GM19463 (cell line): ENCODE measurements at regions not wholly inside any gene's neighbourhood (a gene's known extent, or its start where the extent isn't known, plus 50 kb on each side); places are given as distances from the start of the nearest gene placed in this dataset.
A peak's percentile ranks its signal among the peaks of the same experiment; 100 is the strongest.

Experiments used
- ATAC-seq: cut with Tn5 transposase; IDR thresholded peaks from one replicate; pipeline ENCODE4 v1.9.1; 2021; ENCODE audit warnings: mild to moderate bottlenecking, moderate library complexity; ENCODE audit not compliant: unreplicated experiment

DNA sequence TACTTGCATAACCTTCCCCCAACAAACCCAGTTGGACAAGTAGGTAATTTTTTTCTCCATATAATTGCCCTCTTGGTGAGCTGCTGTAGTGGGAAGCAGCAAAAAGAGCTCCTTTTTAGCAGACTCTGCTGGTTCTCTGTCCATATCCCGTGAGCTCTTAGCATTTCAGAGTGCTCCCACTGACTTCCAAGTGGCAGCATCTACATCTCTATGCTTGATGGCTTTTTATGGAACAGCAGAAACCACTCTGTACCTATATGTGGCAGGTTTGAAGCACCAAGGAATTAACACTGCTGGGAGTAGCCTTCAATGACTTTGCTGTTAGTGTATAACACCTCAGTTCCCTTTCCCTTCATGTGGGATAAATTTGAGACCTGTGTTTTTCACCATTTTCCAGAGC is 168.4 kb upstream of the NHS start:
- no peak for ATAC-seq

DNA sequence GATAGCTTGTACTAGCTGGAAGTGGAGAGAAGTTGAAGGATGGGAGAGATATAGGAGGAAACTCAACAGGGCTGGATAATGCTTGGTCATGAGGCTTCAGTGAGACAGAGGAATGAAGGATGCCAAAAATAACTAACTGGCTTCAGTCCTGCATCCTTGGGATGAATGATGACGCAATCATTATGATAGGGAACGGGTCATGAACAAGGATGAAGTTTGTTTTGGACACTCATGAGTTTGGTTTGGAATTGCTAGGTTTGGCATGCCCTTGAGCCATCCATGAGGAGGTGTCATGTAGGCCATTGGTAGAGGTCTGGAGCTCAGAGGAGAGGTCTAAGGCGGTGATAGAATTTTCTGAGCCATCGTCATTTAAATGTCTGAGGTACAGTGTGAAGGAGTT is 160.0 kb upstream of the NHS start:
- ATAC-seq: no peak

DNA sequence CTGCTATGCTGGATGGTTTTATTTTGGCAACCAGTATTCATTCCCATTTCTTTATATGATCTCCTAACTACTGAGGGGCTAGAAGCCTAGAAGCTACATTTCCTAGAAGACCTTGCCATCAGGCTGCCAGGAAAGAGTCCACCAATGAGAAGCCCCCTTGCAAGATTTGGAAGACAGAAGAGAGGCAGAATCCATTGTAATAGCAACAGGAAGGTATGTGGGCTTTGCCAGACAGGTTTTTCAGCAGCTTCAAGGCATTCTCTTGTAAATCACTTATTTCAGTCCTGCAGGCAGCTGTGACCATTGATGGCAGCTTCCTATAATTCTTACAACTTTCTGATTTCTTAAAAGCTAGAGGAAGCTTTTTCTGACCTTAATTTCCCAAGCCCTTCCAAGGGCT is 148.3 kb upstream of the NHS start:
- ATAC-seq: no peak

DNA sequence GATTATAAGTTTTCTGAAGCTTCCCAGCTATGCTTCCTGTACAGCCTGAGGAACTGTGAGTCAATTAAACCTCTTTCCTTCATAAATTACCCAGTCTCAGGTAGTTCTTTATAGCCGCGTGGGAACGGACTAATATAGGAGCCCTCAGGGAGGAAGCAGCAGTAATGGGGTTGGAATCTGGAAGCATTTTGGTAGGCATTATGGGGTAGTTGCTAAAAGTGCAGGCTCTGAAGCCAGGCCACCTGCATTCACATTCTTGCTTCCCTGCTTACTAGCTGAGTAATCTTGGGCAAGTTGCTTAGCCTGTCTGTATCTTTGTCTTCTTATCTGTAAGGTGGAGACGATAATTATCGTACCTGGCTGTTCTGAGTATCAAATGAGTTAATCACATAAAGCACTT is 137.9 kb upstream of the NHS start:
- no peak for ATAC-seq

DNA sequence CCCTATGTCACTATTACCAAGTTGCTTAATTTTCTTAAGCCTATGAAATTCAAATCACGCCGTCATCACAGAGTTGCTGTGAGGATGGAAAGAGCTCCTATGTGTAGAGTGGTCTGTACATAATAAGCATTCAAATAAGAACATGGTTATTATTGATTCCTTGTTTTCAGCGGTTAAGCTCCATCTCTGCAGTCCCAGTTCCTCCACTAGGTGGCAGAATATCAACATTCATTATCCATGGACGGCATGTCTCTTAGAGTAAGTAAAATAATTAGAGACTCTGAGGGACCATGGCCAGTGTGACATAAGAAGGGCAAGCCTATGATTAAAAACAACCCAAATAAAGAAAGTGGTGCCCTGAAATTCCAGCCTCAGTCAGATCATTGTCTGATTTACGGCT is 132.5 kb upstream of the NHS start:
- peak; percentile 62 for ATAC-seq

DNA sequence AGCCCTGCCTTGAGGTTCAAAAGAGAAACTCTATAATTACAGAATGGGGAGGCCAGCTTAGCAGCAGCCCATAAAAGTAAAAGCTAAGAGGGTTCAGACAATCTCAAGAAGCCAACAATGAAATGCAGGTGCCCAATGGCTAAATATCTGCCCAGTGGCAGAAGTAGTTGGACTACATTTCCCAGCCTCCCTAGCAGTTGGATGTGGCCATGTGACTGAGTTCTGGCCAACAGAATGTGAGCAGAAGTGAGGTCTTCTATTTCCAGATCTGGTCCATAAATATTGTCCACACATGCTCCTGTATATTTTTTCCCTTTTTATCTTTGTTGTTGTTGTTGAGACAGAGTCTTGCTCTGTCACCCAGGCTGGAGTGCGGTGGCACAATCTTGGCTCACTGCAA is 127.9 kb upstream of the NHS start:
- ATAC-seq: no peak

DNA sequence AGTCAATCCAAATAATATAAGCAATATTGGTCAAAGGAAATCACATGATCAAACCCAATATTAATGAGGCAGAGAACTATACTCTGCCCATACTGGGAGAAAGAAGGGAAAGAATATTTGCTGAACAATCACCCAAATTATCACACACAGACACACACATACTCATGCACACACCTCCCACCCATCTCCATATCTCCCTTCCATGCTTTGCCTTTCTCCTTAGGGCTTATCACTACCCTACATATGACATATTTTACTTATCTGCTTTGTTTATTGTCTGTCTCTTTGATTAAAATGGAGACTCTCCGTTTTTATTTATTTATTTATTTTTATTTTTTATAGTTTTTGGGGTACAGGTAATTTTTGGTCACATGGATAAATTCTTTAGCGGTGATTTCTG is 112.9 kb upstream of the NHS start:
- ATAC-seq: no peak

DNA sequence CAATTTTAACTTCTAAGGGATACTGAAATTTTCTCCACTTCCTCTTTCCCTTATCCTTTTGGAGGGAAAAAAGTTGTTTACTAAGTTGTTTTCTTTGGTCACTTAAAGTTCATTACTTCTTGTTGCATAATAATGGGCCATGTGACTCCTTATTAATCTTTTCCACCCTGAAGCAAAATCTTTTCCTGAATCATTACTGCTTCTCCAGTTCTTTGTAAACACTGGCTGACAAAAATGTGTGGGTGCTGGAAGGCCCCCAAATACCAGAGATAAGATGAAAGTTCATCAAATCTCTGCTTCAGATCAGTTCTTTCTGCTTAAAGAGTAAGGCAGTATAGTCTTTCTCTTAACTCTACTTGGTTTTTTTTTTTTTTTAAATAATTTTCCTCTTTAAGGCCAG is 108.9 kb upstream of the NHS start:
- ATAC-seq: no peak

DNA sequence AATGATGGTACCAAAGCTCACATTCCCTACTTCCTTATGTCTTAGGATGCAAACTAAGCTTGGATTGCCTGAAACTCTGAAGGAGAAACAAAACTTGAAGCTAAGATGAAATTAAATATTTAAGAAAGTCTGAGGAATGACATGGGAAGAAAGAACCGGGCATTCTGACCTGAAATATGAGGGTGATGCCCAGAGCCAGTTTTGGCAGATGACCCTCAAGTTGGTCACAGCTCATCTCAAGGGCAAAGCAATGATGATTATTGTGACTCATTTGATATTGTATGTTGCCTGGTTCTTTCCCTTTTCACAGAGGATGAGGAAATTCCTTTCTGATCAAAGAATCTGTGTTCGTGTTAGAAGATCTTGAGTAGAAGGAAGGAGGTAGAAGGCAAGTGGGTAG is 96.0 kb upstream of the NHS start:
- ATAC-seq: no peak

DNA sequence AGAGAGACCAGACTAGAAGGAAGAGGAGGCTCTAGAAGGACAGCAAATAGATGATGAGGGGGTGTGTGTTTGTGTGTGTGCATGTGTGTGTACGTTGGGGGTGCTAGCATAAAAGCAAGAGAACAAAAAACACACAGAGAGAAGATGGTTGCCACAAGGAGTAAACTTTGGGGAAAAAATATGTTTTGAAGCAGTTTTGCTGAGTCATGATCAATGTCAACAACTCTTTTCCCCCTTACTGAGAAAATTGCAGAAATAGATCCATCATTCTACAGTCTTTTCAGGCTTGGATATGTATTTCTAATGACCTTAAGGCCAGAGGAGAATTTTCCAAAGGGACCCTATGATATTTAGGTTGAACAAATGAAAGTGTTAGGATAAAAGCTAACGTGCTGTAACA is 89.0 kb upstream of the NHS start:
- ATAC-seq: no peak

DNA sequence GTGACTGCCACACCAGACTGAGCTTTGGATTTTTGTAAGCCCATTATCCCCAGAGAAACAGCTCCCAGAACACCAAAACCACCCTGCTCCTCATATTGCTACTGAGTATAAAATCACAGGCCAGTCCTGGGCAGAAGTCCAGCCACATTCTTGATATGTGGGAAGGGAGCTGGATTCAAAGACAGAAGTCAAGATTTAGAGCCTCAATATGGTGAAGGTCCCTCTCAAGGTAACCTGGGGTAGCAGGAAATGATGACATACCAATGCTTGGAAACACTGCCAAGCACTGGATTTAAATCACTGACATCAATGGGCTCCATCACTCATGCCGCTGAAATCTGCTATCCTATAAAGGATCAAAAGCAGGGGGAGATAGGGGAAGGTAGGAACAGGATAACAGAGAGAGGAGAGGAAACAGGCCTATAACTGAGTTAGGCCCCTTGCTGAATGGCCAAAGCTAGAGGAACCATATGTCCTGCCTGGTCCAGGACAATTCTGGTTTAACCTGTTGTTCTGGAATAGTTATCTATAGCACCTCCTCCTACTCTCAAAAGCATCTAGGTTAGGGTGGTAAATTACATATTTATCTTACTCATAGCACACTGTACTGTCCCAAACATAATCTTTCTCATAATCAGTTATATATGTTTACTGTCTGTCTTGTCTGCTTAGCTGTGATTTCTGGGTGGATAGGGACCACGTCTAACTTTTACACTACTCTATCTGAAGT is 83.7 kb upstream of the NHS start:
- ATAC-seq: no peak

DNA sequence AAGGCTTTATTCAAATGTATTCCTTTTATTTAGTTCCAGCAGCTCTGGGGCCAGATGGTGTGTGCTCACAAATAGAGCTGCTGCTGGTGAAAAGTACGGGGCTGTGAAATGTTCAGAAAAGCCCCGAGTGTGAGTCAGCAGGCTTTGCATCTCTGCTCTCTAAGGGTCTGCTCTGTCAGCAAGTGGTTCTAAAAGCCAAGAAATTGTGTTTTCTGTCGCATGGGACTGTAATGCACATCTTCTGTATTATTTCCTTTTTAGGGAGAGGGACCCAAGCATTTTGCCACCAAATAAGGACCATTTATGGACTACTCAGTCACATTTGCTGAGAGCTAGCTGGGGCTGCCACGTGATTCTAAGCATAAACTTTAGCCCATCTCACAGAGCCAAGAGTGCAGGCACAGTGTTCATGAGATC is 82.9 kb upstream of the NHS start:
- ATAC-seq: no peak

DNA sequence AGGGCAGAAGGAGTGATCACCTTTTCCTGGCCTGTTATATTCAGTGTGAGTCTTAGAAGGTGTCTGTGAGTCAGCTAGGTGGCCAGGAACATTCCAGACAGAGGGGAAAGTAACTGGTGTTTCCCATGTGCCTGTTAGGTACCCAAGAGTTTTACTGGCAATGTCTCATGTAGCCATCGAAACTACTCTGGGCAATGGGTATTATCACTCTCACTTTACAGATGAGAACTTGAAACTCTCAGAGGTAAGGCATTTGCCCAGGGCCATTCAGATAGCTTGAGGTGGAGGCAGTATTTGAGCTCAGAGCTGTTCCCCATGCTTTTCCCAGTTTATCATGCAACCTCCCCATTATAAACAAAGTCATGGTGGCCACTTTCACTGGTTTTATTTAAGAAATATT is 80.4 kb upstream of the NHS start:
- ATAC-seq: no peak

DNA sequence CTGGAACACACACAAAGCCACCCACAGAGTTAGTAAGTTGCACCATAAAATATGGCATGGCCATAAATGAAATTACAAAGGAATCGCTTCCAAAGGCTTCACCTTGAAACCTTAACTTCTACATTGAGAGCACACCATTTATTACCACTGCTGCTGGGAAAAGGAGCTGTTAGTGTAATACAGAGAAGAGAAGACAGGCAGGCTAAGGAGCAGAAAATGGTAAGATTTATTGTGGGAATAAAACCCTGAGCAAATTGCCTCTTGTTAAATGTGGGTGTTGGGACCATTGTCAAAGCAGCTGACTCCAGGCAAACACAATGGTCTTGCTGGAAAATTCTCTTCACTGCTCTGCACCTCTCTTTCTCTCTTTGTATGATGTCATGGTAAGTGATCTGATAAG is 79.2 kb upstream of the NHS start:
- no peak for ATAC-seq

DNA sequence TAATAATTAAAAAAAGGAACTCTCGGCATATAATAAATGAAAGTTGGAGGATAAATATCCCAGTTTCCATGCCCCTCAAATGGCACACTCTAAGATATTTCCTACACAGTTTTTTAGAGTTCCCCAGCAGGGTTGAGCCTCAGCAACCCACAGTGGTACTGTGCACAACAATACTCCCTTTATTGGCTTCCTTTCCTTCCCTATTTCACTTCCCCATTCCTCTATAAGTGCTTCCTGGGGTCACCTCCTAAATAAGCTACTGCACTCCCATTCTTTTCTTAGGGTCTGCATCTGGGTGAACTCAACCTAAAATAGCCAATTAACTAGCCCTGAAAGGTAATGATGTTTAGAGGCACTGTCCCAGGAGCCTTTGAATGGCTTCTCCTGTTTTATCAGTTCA is 76.4 kb upstream of the NHS start:
- ATAC-seq: no peak

DNA sequence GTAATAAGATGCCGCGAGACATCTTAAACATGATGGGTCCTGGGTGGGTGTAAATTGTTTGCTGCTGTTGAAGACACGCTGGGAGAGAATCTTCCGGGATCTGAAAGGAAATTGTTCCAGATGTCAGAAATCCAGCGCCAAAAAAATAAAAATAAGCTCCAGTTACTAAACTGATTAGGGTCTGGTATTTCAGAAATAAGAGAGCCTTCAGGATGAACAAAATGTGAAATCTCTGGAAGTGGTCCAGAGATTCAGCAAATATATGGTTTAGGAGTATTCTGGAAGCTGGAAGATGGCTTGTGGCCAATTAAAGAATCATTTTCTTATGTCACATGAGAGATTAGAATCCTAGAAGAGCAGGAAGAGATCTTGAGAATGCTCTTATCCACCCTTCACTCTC is 75.8 kb upstream of the NHS start:
- ATAC-seq: no peak

DNA sequence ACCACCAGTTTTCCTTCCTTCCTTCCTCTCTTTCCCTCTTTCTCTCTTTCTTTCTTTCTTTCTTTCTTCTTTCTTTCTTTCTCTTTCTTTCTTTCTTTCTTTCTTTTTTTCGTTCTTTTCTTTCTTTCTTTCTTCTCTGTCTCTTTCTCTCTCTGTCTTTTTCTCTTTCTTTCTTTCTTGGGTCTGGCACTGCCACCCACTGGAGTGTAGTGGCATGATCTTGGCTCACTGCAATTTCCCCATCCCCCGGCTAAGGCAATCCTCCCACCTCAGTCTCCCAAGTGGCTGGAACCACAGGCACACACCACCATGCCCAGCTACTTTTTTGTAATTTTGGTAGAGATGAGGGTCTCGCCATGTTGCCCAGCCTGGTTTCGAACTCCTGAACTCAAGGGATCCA is 51.6 kb upstream of the NHS start:
- no peak for ATAC-seq
